WTC11 (cell line): ENCODE measurements at regions not wholly inside any gene's neighbourhood (a gene's known extent, or its start where the extent isn't known, plus 50 kb on each side); places are given as distances from the start of the nearest gene placed in this dataset.

Experiments used
- CTCF ChIP-seq: fragments of 200-600 bp; IDR thresholded peaks from 2 replicates; pipeline ENCODE4 v1.8.0; 2022; ENCODE audit warnings: antibody characterized with exemption
- FOXK1 ChIP-seq: sonication (generic); formaldehyde crosslinking; IDR thresholded peaks from 2 replicates; pipeline ENCODE4 v1.8.0; 2022; ENCODE audit warnings: mild to moderate bottlenecking, moderate library complexity, missing genetic modification reagents
- USF1 ChIP-seq: sonication (generic); formaldehyde crosslinking; IDR thresholded peaks from 2 replicates; pipeline ENCODE4 v1.8.0; 2022; ENCODE audit warnings: mild to moderate bottlenecking, missing genetic modification reagents
- USF2 ChIP-seq: sonication (generic); formaldehyde crosslinking; IDR thresholded peaks from 2 replicates; pipeline ENCODE4 v1.8.1; 2023; ENCODE audit warnings: mild to moderate bottlenecking, missing genetic modification reagents, moderate library complexity
- ZNF416 ChIP-seq: fragments of 250-450 bp; sonication (Bioruptor Pico); IDR thresholded peaks from 2 replicates; pipeline ENCODE4 v1.9.0; 2021; ENCODE audit warnings: mild to moderate bottlenecking, inconsistent platforms

- TF ChIP-seq CTCF (no peak), ZNF416 (CRISPR knock-in tag) (no peak), USF2 (CRISPR knock-in tag) (no peak), FOXK1 (no peak), USF1 (CRISPR knock-in tag) (no peak)
Observed at GRCh38 chr5:61869333-61869732, 436.7 kb upstream of the KIF2A start.
